ENCODE measurements at regions not wholly inside any gene's neighbourhood (a gene's known extent, or its start where the extent isn't known, plus 50 kb on each side); places are given as distances from the start of the nearest gene placed in this dataset.

DNA sequence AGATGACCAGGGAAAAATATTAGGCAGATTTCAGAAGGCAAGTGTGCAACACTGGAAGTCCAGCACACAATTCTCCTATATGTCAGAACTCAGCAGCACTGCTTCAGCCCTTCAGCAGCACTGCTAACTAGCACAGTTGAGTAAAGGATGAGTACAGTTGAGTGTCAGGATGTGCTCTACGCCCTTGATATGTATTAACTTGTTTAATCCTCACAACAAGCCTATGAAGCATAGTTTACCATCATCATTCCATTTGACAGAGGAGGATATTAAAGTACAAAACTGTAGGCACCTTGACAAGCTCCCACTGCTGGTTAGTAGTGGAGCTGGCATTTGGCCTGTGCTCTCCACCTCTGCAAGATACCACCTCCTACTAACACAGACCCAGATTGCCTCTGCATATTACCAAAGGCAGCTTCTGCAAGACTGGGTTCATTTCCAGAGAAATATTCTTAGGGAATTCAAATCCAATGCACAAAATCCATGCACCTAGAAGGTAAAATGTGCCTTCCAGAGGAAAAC, 230.8 kb downstream of the ANAPC1 start:
- no peak overlapping the region for H3K27ac ChIP-seq
- TF ChIP-seq, protein P1, sequence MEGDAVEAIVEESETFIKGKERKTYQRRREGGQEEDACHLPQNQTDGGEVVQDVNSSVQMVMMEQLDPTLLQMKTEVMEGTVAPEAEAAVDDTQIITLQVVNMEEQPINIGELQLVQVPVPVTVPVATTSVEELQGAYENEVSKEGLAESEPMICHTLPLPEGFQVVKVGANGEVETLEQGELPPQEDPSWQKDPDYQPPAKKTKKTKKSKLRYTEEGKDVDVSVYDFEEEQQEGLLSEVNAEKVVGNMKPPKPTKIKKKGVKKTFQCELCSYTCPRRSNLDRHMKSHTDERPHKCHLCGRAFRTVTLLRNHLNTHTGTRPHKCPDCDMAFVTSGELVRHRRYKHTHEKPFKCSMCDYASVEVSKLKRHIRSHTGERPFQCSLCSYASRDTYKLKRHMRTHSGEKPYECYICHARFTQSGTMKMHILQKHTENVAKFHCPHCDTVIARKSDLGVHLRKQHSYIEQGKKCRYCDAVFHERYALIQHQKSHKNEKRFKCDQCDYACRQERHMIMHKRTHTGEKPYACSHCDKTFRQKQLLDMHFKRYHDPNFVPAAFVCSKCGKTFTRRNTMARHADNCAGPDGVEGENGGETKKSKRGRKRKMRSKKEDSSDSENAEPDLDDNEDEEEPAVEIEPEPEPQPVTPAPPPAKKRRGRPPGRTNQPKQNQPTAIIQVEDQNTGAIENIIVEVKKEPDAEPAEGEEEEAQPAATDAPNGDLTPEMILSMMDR (IDR thresholded peaks at IDR 0.05), result no peak
- no peak for TF ChIP-seq ZFX (IDR thresholded peaks at IDR 0.05; ENCODE audit: borderline replicate concordance)

DNA sequence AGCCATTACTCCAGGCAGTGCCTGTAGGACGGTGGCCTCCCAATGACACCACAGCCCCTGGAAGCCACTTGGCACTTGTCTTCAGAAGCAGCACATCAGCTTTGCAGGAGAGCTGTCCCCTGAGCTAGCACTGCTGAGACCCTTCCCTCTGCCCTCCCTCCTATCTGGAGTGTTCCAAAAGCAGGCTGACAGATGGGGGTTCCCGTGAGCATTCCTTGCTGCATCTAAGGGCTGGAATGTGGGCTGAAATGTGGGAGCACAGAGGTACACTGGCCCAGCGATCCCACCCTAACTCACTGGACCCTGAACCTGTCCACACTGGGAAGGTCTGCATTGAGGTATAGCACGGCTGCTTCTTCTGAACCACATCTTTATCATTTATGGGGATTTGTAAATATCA, 230.1 kb downstream of the ANAPC1 start:
- TF ChIP-seq, protein P1 (IDR thresholded peaks at IDR 0.05), result no peak
- TF ChIP-seq ZFX (IDR thresholded peaks at IDR 0.05; ENCODE audit: borderline replicate concordance), result no peak
- H3K27ac ChIP-seq, result no peak overlapping the region

DNA sequence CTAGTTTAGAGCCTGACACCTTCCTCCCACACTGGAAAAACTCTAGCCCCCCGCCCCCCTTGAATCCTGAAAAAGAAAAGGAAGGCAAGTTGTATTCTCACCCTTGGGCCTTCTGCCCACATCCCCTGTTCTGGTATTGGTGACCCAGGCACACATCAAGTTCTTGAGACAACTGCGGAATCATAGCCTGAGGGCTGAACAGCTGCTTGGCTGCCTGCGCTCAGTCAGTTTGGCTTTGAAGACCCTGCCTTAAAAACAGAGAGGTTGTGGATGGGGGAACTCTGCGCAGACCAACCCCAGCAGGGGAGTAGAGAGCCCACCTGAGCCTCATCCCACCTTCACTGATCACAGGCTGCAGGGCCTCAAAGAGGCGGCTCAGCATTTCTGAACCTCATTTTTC, 229.2 kb downstream of the ANAPC1 start:
- H3K27ac ChIP-seq, result no peak overlapping the region
- TF ChIP-seq ZFX (IDR thresholded peaks at IDR 0.05; ENCODE audit: borderline replicate concordance), result no peak
- TF ChIP-seq, protein P1 (IDR thresholded peaks at IDR 0.05), result no peak

DNA sequence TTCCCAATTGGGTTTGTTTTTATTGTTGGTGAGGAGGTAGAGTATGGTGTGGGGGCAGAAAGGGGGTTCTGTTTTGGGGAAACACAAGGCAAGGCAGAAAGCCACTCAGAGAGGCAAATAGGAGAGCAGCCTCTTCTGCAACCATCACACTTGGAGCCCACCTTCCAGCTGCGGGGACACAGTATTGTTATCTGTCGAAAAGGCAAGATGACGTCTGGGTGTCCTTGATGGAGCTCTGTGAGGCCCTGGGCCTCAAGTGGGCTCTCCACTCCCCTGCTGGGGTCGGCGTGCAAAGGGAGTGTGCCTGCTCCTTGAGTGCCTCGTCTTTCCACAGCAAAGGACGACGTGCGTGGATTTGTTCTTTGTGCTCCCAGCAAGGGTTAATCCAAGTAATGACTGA, 227.6 kb downstream of the ANAPC1 start:
- H3K27ac ChIP-seq, result no peak overlapping the region
- TF ChIP-seq, protein P1 (IDR thresholded peaks at IDR 0.05), result no peak
- no peak for TF ChIP-seq ZFX (IDR thresholded peaks at IDR 0.05; ENCODE audit: borderline replicate concordance)

DNA sequence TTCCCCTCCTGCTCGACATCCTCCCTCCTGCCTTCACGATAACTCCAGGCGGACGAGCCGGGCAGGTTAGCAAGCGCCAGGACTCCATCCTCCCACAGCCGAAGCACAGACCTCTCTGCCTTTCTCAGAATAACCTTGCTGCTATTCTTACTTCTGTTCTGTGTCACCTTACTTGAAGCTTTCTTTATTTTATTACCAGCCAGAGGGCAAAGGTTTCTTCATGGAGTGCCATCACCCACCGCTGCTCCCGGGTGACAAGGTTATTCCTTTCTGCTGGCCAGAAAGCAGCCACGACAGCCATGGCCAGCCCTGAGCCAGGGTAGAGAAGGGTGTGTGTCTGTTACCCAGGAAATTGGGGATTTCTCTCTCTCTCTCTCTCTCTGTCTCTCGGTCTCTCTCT, 227.1 kb downstream of the ANAPC1 start:
- TF ChIP-seq, protein P1 (IDR thresholded peaks at IDR 0.05), result no peak
- TF ChIP-seq ZFX (IDR thresholded peaks at IDR 0.05; ENCODE audit: borderline replicate concordance), result no peak
- H3K27ac ChIP-seq, result no peak overlapping the region

DNA sequence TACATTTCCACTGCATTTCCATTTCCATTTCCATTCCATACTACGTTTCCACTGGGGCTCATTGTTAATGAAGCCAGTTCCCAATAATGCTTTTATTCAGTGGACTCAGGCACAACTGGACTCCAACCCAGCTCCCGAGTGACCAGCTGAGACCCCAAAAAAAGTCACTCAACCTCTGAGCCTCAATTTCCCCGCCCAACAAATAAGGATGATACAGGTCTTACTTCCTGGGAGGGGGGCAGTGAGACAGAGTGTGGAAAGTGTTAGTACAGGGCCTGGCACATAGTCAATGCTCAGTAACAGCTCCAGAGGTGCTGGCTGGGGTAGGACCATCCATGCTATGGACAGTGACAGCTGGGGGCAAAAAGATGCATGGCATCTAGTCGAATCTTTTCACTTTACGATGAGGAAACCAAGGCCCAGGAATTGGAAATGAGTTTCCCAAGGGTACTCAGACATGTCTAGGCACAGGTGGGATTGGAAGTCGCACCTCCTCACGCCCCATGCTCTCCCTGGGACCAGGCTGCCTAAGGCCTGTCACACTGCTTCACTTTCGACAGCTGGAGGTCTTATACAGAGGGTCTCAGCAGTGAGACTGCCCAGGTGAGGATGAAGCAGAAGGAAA, 226.5 kb downstream of the ANAPC1 start:
- no peak overlapping the region for H3K27ac ChIP-seq
- no peak for TF ChIP-seq ZFX (IDR thresholded peaks at IDR 0.05; ENCODE audit: borderline replicate concordance)
- TF ChIP-seq, protein P1 (IDR thresholded peaks at IDR 0.05), result no peak

All from 22Rv1 (cell line).